HCT116 (cell line): ENCODE measurements at regions not wholly inside any gene's neighbourhood (a gene's known extent, or its start where the extent isn't known, plus 50 kb on each side); places are given as distances from the start of the nearest gene placed in this dataset.

Experiments
- ATAC-seq: fragments of 200-7000 bp; cut with Tn5 transposase; 2 replicates; pipeline ENCODE4 v1.9.1; 2020; ENCODE audit warnings: mild to moderate bottlenecking, moderate library complexity
- BruUV-seq: library from RNA; stranded (reverse); fragments of 400-500 nt; replicated peaks from 2 replicates; lab custom pipeline; 2021; lab: Mats Ljungman, UMichigan
- CTCF ChIA-PET: fragments of 300-600 bp; sonication (Branson Sonifier 250); formaldehyde crosslinking; loops from one replicate; lab custom pipeline; 2021; ENCODE audit warnings: antibody characterized with exemption; lab: Charles Lee
- POLR2A ChIA-PET: fragments of 300-600, 350-600 bp; sonication (Branson Sonifier 250); formaldehyde crosslinking; loops from one replicate; lab custom pipeline; 2021; ENCODE audit warnings: antibody characterized with exemption; lab: Charles Lee
- RAD21 ChIA-PET, 2 experiments: fragments of 300-600 bp; sonication (Branson Sonifier 250); formaldehyde crosslinking; loops; one replicate each; lab custom pipeline; 2023; ENCODE audit warnings: low total read pairs in 2 of 2; ENCODE audit not compliant: uncharacterized antibody in 2 of 2, unreplicated experiment in 2 of 2, low non-redundant PET in 1 of 2; lab: Charles Lee
- DNase-seq: peaks from one replicate; pipeline ENCODE4 v3.0.0-alpha.2; 2010; ENCODE audit warnings: low read depth, low spot score
- H2AFZ ChIP-seq: fragments of 200-600 bp; shearing (Covaris generic), sonication (generic); 2 replicates; pipeline ENCODE4 v1.6.1; 2017; ENCODE audit warnings: low read depth, mixed run types, mixed read lengths, antibody characterized with exemption, low read length; ENCODE audit not compliant: poor library complexity, severe bottlenecking
- H3K27ac ChIP-seq: 2 replicates; pipeline ENCODE4 v1.5.1; 2012; ENCODE audit warnings: low read depth, low read length
- H3K27me3 ChIP-seq: fragments of 200-600 bp; sonication (generic); 2 replicates; pipeline ENCODE4 v1.6.1; 2016; ENCODE audit warnings: mixed run types, low read length, mixed read lengths; ENCODE audit not compliant: insufficient read depth
- H3K36me3 ChIP-seq, 2 experiments: fragments of 200-500 bp in 1 of 2; fragments of 200-600 bp in 1 of 2; sonication (Bioruptor generic) in 1 of 2; sonication (generic) in 1 of 2; 2 replicates each; pipeline versions ENCODE4 v1.5.1 to v1.6.1; 2014 to 2016; ENCODE audit warnings: low read length in 2 of 2, inconsistent platforms in 1 of 2, mixed read lengths in 1 of 2, mixed run types in 1 of 2; ENCODE audit not compliant: insufficient read depth in 2 of 2, control insufficient read depth in 1 of 2
- H3K4me1 ChIP-seq, 2 experiments: fragments of 200-600 bp in 1 of 2; sonication (generic) in 1 of 2; 2 replicates each; pipeline versions ENCODE4 v1.5.1 to v1.6.1; 2012 to 2017; ENCODE audit warnings: low read length in 2 of 2, inconsistent platforms in 1 of 2, mild to moderate bottlenecking in 1 of 2, mixed read lengths in 1 of 2, mixed run types in 1 of 2, moderate library complexity in 1 of 2; ENCODE audit not compliant: insufficient read depth in 2 of 2, control insufficient read depth in 1 of 2
- H3K4me2 ChIP-seq: fragments of 200-600 bp; sonication (generic); 2 replicates; pipeline ENCODE4 v1.6.1; 2017; ENCODE audit warnings: mixed run types, low read length, mixed read lengths
- H3K4me3 ChIP-seq, 2 experiments: fragments of 200-600 bp in 1 of 2; sonication (generic) in 1 of 2; replicated peaks in 1 of 2; 2 replicates each; pipeline ENCODE4 v1.5.1; 2011 to 2016; ENCODE audit warnings: low read length in 2 of 2, control low read depth in 1 of 2, low read depth in 1 of 2, mild to moderate bottlenecking in 1 of 2, mixed read lengths in 1 of 2, mixed run types in 1 of 2
- H3K79me2 ChIP-seq: fragments of 200-600 bp; sonication (generic); 2 replicates; pipeline ENCODE4 v1.6.1; 2017; ENCODE audit warnings: mild to moderate bottlenecking, mixed run types, low read length, moderate library complexity, mixed read lengths; ENCODE audit not compliant: insufficient read depth
- H3K9ac ChIP-seq: fragments of 200-600 bp; sonication (generic); 2 replicates; pipeline ENCODE4 v1.6.1; 2016; ENCODE audit warnings: low read length, mixed read lengths
- H3K9me2 ChIP-seq: fragments of 200-600 bp; sonication (generic), shearing (Covaris generic); 2 replicates; pipeline ENCODE4 v1.6.1; 2017; ENCODE audit warnings: mixed run types, mild to moderate bottlenecking, moderate library complexity; ENCODE audit not compliant: insufficient read depth
- H3K9me3 ChIP-seq, 2 experiments: fragments of 200-500 bp in 1 of 2; fragments of 200-600 bp in 1 of 2; sonication (Bioruptor generic) in 1 of 2; sonication (generic) in 1 of 2; 2 replicates each; pipeline ENCODE4 v1.6.1; 2014 to 2017; ENCODE audit warnings: low read length in 2 of 2, mixed read lengths in 2 of 2, inconsistent platforms in 1 of 2, low read depth in 1 of 2, mild to moderate bottlenecking in 1 of 2, mixed run types in 1 of 2, moderate library complexity in 1 of 2; ENCODE audit not compliant: control insufficient read depth in 1 of 2, insufficient read depth in 1 of 2
- H4K20me1 ChIP-seq: fragments of 200-600 bp; sonication (generic), shearing (Covaris generic); 2 replicates; pipeline ENCODE4 v1.6.1; 2017; ENCODE audit warnings: mixed run types, mild to moderate bottlenecking, moderate library complexity; ENCODE audit not compliant: insufficient read depth
- CBX3 ChIP-seq: IDR thresholded peaks from 2 replicates; pipeline ENCODE4 v1.6.1; 2012; ENCODE audit warnings: low read depth
- CEBPB ChIP-seq: IDR thresholded peaks from 2 replicates; pipeline ENCODE4 v1.6.1; 2012; ENCODE audit warnings: low read depth
- EGR1 ChIP-seq: IDR thresholded peaks from 2 replicates; pipeline ENCODE4 v1.6.1; 2012; ENCODE audit warnings: low read depth
- ELF1 ChIP-seq: IDR thresholded peaks from 2 replicates; pipeline ENCODE4 v1.6.1; 2012; ENCODE audit warnings: low read depth, borderline replicate concordance
- EZH2 ChIP-seq: fragments of 200-600 bp; sonication (generic); IDR thresholded peaks from 2 replicates; pipeline ENCODE4 v1.6.1; 2017; ENCODE audit warnings: antibody characterized with exemption, mixed run types
- FOSL1 ChIP-seq: IDR thresholded peaks from 2 replicates; pipeline ENCODE4 v1.6.1; 2012; ENCODE audit warnings: low read depth
- JUND ChIP-seq: IDR thresholded peaks from 2 replicates; pipeline ENCODE4 v1.6.1; 2012
- POLR2AphosphoS5 ChIP-seq: IDR thresholded peaks from 2 replicates; pipeline ENCODE4 v1.6.1; 2011; ENCODE audit warnings: mild to moderate bottlenecking, low read depth, low read length, moderate library complexity
- RAD21 ChIP-seq: IDR thresholded peaks from 2 replicates; pipeline ENCODE4 v1.6.1; 2012; ENCODE audit warnings: low read depth, mild to moderate bottlenecking
- REST ChIP-seq: IDR thresholded peaks from 2 replicates; pipeline ENCODE4 v1.6.1; 2012; ENCODE audit warnings: low read depth
- YY1 ChIP-seq: IDR thresholded peaks from 2 replicates; pipeline ENCODE4 v1.6.1; 2011; ENCODE audit warnings: low read length, low read depth, moderate library complexity, mild to moderate bottlenecking; ENCODE audit not compliant: insufficient replicate concordance; ENCODE audit errors: extremely low read depth
- ZBTB33 ChIP-seq: IDR thresholded peaks from 2 replicates; pipeline ENCODE4 v1.6.1; 2011; ENCODE audit warnings: mild to moderate bottlenecking, low read length, moderate library complexity; ENCODE audit not compliant: insufficient replicate concordance; ENCODE audit errors: extremely low read depth
- ZFX ChIP-seq: fragments of 450-650 bp; IDR thresholded peaks from 2 replicates; pipeline ENCODE4 v1.6.1; 2017
- ZNF274 ChIP-seq: fragments of 200-500 bp; sonication (Bioruptor generic); IDR thresholded peaks from 2 replicates; pipeline ENCODE4 v1.6.1; 2014; ENCODE audit warnings: mild to moderate bottlenecking, low read depth, low read length, inconsistent platforms
- intact Hi-C: fragments of 100-400 bp; cut with micrococcal nuclease; formaldehyde crosslinking; loops from 2 replicates; pipeline ENCODE4 v1.10.0; 2022
- TF ChIP-seq, protein P1 (sequence below): IDR thresholded peaks from 2 replicates; pipeline ENCODE4 v1.6.1; 2012
- TF ChIP-seq, protein P2 (sequence below), 3 experiments: fragments of 200-600 bp in 1 of 3; sonication (generic) in 1 of 3; IDR thresholded peaks in 2 of 3; conservative IDR thresholded peaks in 1 of 3; 2 replicates each; pipeline ENCODE4 v1.5.1; 2012 to 2017; ENCODE audit warnings: low read depth in 2 of 3, low read length in 2 of 3, antibody characterized with exemption in 1 of 3, borderline replicate concordance in 1 of 3, control low read depth in 1 of 3, mild to moderate bottlenecking in 1 of 3, mixed read lengths in 1 of 3, mixed run types in 1 of 3, moderate library complexity in 1 of 3; ENCODE audit not compliant: insufficient read depth in 1 of 3

- no peak for DNase-seq
- intact Hi-C loops: no loop called here
- POLR2A ChIA-PET: no interaction called here
Observed at GRCh38 chr10:20494474-20494873, 402.6 kb downstream of the NEBL start.

More at GRCh38 chr10:20494474-20494873, 402.6 kb downstream of the NEBL start:
- ChIA-PET RAD21 (no interaction called here), CTCF (no interaction called here)
- Histone ChIP-seq H3K9me2 (no peaks in the 10 kb centered on the region), H3K36me3 (no peaks in the 10 kb centered on the region), H3K9ac (no peak overlapping the region), H3K4me2 (no peak overlapping the region), H3K79me2 (no peaks in the 10 kb centered on the region), H3K4me3 (no peak overlapping the region), H2AFZ (no peak overlapping the region), H4K20me1 (no peaks in the 10 kb centered on the region), H3K4me1 (no peaks in the 10 kb centered on the region), H3K27ac (no peak overlapping the region), H3K27me3 (no peaks in the 10 kb centered on the region), H3K9me3 (peaks cover 3 to 9% of the 10 kb centered on the region in 2 experiments; a peak in 2 of 4 replicates)
- TF ChIP-seq POLR2AphosphoS5 (no peak), CBX3 (no peak), ZNF274 (no peak), RAD21 (no peak), FOSL1 (no peak), JUND (no peak), EZH2 (no peak), EGR1 (no peak), ZBTB33 (no peak), YY1 (no peak), REST (no peak), ZFX (no peak), CEBPB (no peak), ELF1 (no peak)
- TF ChIP-seq, protein P1, sequence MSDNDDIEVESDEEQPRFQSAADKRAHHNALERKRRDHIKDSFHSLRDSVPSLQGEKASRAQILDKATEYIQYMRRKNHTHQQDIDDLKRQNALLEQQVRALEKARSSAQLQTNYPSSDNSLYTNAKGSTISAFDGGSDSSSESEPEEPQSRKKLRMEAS: no peak
- TF ChIP-seq, protein P2, sequence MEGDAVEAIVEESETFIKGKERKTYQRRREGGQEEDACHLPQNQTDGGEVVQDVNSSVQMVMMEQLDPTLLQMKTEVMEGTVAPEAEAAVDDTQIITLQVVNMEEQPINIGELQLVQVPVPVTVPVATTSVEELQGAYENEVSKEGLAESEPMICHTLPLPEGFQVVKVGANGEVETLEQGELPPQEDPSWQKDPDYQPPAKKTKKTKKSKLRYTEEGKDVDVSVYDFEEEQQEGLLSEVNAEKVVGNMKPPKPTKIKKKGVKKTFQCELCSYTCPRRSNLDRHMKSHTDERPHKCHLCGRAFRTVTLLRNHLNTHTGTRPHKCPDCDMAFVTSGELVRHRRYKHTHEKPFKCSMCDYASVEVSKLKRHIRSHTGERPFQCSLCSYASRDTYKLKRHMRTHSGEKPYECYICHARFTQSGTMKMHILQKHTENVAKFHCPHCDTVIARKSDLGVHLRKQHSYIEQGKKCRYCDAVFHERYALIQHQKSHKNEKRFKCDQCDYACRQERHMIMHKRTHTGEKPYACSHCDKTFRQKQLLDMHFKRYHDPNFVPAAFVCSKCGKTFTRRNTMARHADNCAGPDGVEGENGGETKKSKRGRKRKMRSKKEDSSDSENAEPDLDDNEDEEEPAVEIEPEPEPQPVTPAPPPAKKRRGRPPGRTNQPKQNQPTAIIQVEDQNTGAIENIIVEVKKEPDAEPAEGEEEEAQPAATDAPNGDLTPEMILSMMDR (IDR thresholded peaks at IDR 0.05 in 2 of 3, conservative IDR thresholded peaks at IDR 0.05 in 1 of 3; ENCODE audit: borderline replicate concordance in 1 of 3, insufficient read depth in 1 of 3, low read depth in 2 of 3, low read length in 2 of 3): no peak
- no TSS peak for BruUV-seq
- no peak for ATAC-seq
